K562 (cell line): ENCODE measurements at regions not wholly inside any gene's neighbourhood (a gene's known extent, or its start where the extent isn't known, plus 50 kb on each side); places are given as distances from the start of the nearest gene placed in this dataset.

ENCODE experiments used
- ATAC-seq: fragments of 200-7000 bp; cut with Tn5 transposase; 3 replicates; pipeline ENCODE4 v1.9.1; 2020; ENCODE audit warnings: moderate library complexity
- BruUV-seq: library from RNA; stranded (reverse); fragments of 400-500 nt; replicated peaks from 2 replicates; lab custom pipeline; 2021; lab: Mats Ljungman, UMichigan
- CTCF ChIA-PET: fragments of 300-600 bp; formaldehyde crosslinking; extraction: SDS; loops from one replicate; lab custom pipeline; 2021; ENCODE audit warnings: low intra/inter-chr PET ratio; lab: Yijun Ruan, JAX
- POLR2A ChIA-PET: fragments of 300-600, 350-650 bp; sonication (Branson Sonifier 250); formaldehyde crosslinking; extraction: SDS; loops from one replicate; lab custom pipeline; 2021; ENCODE audit warnings: antibody characterized with exemption, inconsistent platforms; lab: Yijun Ruan, JAX
- DNase-seq, 4 experiments: peaks; one replicate each; pipeline versions ENCODE4 v3.0.0 to v3.0.0-alpha.2; 2011 to 2018; ENCODE audit warnings: low spot score in 3 of 4, mixed read lengths in 3 of 4; ENCODE audit errors: extremely low read depth in 1 of 4
- FAIRE-seq: peaks from 2 replicates; lab custom pipeline; 2011; peaks lifted over from hg19 to GRCh38; lab: Jason Lieb, UNC
- H2AFZ ChIP-seq: 2 replicates; pipeline ENCODE4 v1.6.0; 2011; ENCODE audit warnings: low read depth, low read length, control low read depth, inconsistent platforms
- H3K27ac ChIP-seq: fragments of 200-600 bp; 3 replicates; pipeline ENCODE4 v1.8.0; 2011; ENCODE audit warnings: low read depth, mild to moderate bottlenecking, control low read depth, inconsistent platforms, low read length, moderate library complexity, mixed read lengths; ENCODE audit errors: extremely low read depth
- H3K27me3 ChIP-seq, 2 experiments: fragments of 300-600 bp in 1 of 2; 2 replicates in 1 of 2; 3 replicates in 1 of 2; pipeline versions ENCODE4 v1.6.0 to v1.8.0; 2011; ENCODE audit warnings: inconsistent platforms in 2 of 2, low read length in 2 of 2, mild to moderate bottlenecking in 1 of 2, mixed read lengths in 1 of 2, moderate library complexity in 1 of 2; ENCODE audit not compliant: control insufficient read depth in 2 of 2, insufficient read depth in 2 of 2
- H3K36me3 ChIP-seq: fragments of 300-600 bp; 3 replicates; pipeline ENCODE4 v1.8.0; 2011; ENCODE audit warnings: mild to moderate bottlenecking, low read length, inconsistent platforms; ENCODE audit not compliant: control insufficient read depth, insufficient read depth
- H3K4me1 ChIP-seq, 2 experiments: fragments of 200-600 bp in 1 of 2; replicated peaks in 1 of 2; 2 replicates in 1 of 2; 3 replicates in 1 of 2; pipeline versions ENCODE4 v1.5.1 to v1.8.0; 2011; ENCODE audit warnings: inconsistent platforms in 2 of 2, low read length in 2 of 2, mild to moderate bottlenecking in 1 of 2, mixed read lengths in 1 of 2, moderate library complexity in 1 of 2; ENCODE audit not compliant: control insufficient read depth in 2 of 2, insufficient read depth in 2 of 2
- H3K4me2 ChIP-seq: 2 replicates; pipeline ENCODE4 v1.6.1; 2011; ENCODE audit warnings: low read length, control low read depth, inconsistent platforms, mixed read lengths; ENCODE audit not compliant: insufficient read depth
- H3K4me3 ChIP-seq: fragments of 200-600 bp; sonication (generic), shearing (Covaris generic); 2 replicates; pipeline ENCODE4 v1.5.1; 2016; ENCODE audit warnings: control low read depth, inconsistent platforms
- H3K79me2 ChIP-seq: fragments of 200-600 bp; 3 replicates; pipeline ENCODE4 v1.8.0; 2011; ENCODE audit warnings: low read length, inconsistent platforms; ENCODE audit not compliant: control insufficient read depth, insufficient read depth
- H3K9ac ChIP-seq, 2 experiments: 2 replicates each; pipeline versions ENCODE4 v1.6.0 to v1.6.1; 2011; ENCODE audit warnings: low read depth in 2 of 2, low read length in 2 of 2, control low read depth in 1 of 2, inconsistent platforms in 1 of 2, mild to moderate bottlenecking in 1 of 2, mixed read lengths in 1 of 2; ENCODE audit not compliant: insufficient read depth in 1 of 2
- H3K9me1 ChIP-seq: one replicate; pipeline ENCODE4 v1.6.0; 2011; ENCODE audit warnings: inconsistent platforms, mild to moderate bottlenecking, low read length, moderate library complexity; ENCODE audit not compliant: control insufficient read depth, insufficient read depth
- H3K9me3 ChIP-seq: replicated peaks from 2 replicates; pipeline ENCODE4 v1.5.1; 2011; ENCODE audit warnings: low read depth, low read length, inconsistent platforms; ENCODE audit not compliant: control insufficient read depth, insufficient read depth
- H4K20me1 ChIP-seq: replicated peaks from 2 replicates; pipeline ENCODE4 v1.6.1; 2011; ENCODE audit warnings: low read length, inconsistent platforms, mixed read lengths; ENCODE audit not compliant: control insufficient read depth, insufficient read depth
- ARHGAP35 ChIP-seq: fragments of 450-650 bp; IDR thresholded peaks from 2 replicates; pipeline ENCODE4 v1.6.1; 2018; ENCODE audit not compliant: partially characterized antibody
- KLF13 ChIP-seq: fragments of 450-650 bp; IDR thresholded peaks from 2 replicates; pipeline ENCODE4 v1.6.1; 2016; ENCODE audit warnings: missing genetic modification characterization, low read depth, mild to moderate bottlenecking, missing compliant biosample characterization, moderate library complexity, borderline replicate concordance
- POLR3A ChIP-seq: IDR thresholded peaks from 2 replicates; pipeline ENCODE4 v1.6.1; 2011; ENCODE audit warnings: borderline replicate concordance, mild to moderate bottlenecking, moderate library complexity; ENCODE audit not compliant: insufficient read length, insufficient read depth; ENCODE audit errors: extremely low read depth
- PTTG1 ChIP-seq: fragments of 450-650 bp; IDR thresholded peaks from 2 replicates; pipeline ENCODE4 v1.6.1; 2016; ENCODE audit warnings: low read depth, mild to moderate bottlenecking, missing genetic modification characterization, missing compliant biosample characterization
- RFX1 ChIP-seq: fragments of 450-650 bp; IDR thresholded peaks from 2 replicates; pipeline ENCODE4 v1.6.1; 2016; ENCODE audit warnings: mild to moderate bottlenecking, moderate library complexity
- SAFB ChIP-seq: fragments of 200-400 bp; formaldehyde crosslinking; IDR thresholded peaks from 2 replicates; pipeline ENCODE4 v1.6.1; 2017; ENCODE audit warnings: low read depth, low read length, borderline replicate concordance
- WGBS: fragments of 100-300 bp; shearing (Covaris generic); methylation state at CpG from one replicate; pipeline ENCODE4 v1.1.6; 2016; ENCODE audit warnings: low coverage, mixed read lengths; ENCODE audit not compliant: insufficient coverage; ENCODE audit errors: missing lambda C conversion rate; 5-methylcytosine and 5-hydroxymethylcytosine counted together
- in situ Hi-C: fragments of 300-500 bp; cut with MboI; formaldehyde crosslinking; loops from 4 replicates; pipeline ENCODE4 v1.15.0; 2018; ENCODE audit warnings: inconsistent platforms, mixed read lengths
- intact Hi-C: fragments of 100-400 bp; cut with micrococcal nuclease; formaldehyde crosslinking; loops from 2 replicates; pipeline ENCODE4 v1.14.2; 2022

DNA sequence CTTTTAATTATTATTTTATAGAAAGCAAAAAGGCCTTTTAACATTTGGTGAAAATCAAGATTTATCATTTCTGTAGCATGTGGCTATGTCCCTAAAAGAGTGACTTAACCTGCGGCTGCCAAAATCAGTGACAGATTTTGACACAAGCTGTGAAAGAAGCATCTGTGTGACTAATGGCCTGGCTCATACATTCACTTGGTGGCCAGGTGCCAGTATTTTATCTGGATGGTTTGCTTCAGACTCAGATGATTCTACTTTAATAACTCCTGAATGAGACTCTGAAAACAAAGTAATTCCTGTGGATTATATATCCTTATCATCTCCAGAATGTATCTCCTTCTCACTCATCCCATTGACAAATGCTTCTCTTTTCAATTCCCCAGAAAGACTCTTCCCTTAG, 103.0 kb downstream of the FSCB start:
- WGBS, result 0% methylated on average over 1 of the region's 1 CpG
- H3K9ac ChIP-seq, result no peak overlapping the region
- no peaks in the 10 kb centered on the region for H3K9me1 ChIP-seq
- no peaks in the 10 kb centered on the region for H3K9me3 ChIP-seq
- BruUV-seq, result no TSS peak
- no peak for FAIRE-seq
- no peak overlapping the region for H2AFZ ChIP-seq
- ATAC-seq, result no peak
- in situ Hi-C loops (no loop called here), intact Hi-C loops (no loop called here)
- H3K27me3 ChIP-seq, result no peaks in the 10 kb centered on the region
- no peak overlapping the region for H3K4me2 ChIP-seq
- no peak overlapping the region for H3K27ac ChIP-seq
- no peaks in the 10 kb centered on the region for H3K4me1 ChIP-seq
- ChIA-PET POLR2A (no interaction called here), CTCF (no interaction called here)
- H3K79me2 ChIP-seq, result no peaks in the 10 kb centered on the region
- H3K4me3 ChIP-seq, result no peak overlapping the region
- H3K36me3 ChIP-seq, result no peaks in the 10 kb centered on the region
- TF ChIP-seq PTTG1 (tag) (no peak), SAFB (no peak), POLR3A (no peak)
- no peak for DNase-seq
- no peaks in the 10 kb centered on the region for H4K20me1 ChIP-seq

DNA sequence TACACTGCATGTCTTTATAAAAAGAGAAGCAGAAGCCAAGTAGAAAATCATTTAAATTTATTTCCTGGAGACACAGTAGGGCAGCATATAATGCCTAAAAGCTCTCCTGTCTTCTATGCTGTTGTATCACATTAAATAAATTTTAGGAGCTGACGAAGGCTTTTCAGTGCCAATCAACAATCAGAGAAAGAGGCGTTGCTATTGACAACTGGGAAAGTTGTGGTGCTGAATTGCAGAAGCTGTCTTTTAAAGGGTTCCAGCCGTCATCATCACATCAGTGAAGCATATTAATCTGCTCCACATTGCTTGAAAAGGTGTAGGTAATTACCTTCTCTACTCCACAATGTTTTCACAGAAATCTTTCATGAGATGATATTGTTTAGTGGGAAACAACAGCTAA, 103.9 kb downstream of the FSCB start:
- Histone ChIP-seq H3K9me3 (no peaks in the 10 kb centered on the region), H3K36me3 (no peaks in the 10 kb centered on the region), H3K4me1 (no peaks in the 10 kb centered on the region), H2AFZ (no peak overlapping the region), H3K9ac (no peak overlapping the region), H3K4me3 (no peak overlapping the region), H3K27ac (no peak overlapping the region), H3K4me2 (no peak overlapping the region), H3K27me3 (no peaks in the 10 kb centered on the region)
- in situ Hi-C loops, result no loop called here
- WGBS, result 3% methylated on average over 3 of the region's 3 CpGs
- CTCF ChIA-PET, result no interaction called here
- no peak for TF ChIP-seq KLF13 (tag)
- no peak for TF ChIP-seq RFX1
- TF ChIP-seq ARHGAP35, result no peak
- TF ChIP-seq, all 486 proteins: peak for 0
- H3K9me1 ChIP-seq, result no peaks in the 10 kb centered on the region
- FAIRE-seq (no peak), DNase-seq (no peak), ATAC-seq (no peak)
- BruUV-seq, result no TSS peak
- POLR2A ChIA-PET, result no interaction called here
- no peaks in the 10 kb centered on the region for H4K20me1 ChIP-seq
- intact Hi-C loops, result no loop called here
- H3K79me2 ChIP-seq, result no peaks in the 10 kb centered on the region
